ENCODE measurements at regions not wholly inside any gene's neighbourhood (a gene's known extent, or its start where the extent isn't known, plus 50 kb on each side); places are given as distances from the start of the nearest gene placed in this dataset.

- TF ChIP-seq CTCF (IDR thresholded peaks at IDR 0.05) (no peak), POLR2A (IDR thresholded peaks at IDR 0.05) (no peak), POLR2AphosphoS5 (IDR thresholded peaks at IDR 0.05) (no peak), EP300 (IDR thresholded peaks at IDR 0.05) (no peak)
Observed at GRCh38 chr4:138540056-138540800, 298.1 kb upstream of the SLC7A11 start.
